ENCODE measurements at regions not wholly inside any gene's neighbourhood (a gene's known extent, or its start where the extent isn't known, plus 50 kb on each side); places are given as distances from the start of the nearest gene placed in this dataset.

DNA sequence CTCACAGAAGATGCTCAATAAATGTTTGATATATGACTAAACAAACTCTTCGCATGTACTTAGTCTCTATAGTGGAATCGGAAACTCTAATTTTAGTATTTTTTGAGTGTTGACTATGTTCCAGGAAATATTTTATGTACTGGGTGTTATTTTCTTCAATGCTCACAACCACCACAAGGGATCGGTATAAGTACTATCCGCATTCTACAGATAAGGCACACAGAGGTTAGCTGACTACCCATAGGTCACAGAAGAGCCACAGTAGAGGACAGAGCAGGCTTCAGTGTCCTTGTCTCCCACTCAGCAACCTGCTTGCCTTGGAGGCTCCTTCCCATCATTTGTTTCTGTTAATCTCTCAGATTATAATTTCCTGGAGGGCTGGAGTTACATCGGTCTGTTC, 451.3 kb downstream of the OMA1 start:
- TF ChIP-seq, protein P1, sequence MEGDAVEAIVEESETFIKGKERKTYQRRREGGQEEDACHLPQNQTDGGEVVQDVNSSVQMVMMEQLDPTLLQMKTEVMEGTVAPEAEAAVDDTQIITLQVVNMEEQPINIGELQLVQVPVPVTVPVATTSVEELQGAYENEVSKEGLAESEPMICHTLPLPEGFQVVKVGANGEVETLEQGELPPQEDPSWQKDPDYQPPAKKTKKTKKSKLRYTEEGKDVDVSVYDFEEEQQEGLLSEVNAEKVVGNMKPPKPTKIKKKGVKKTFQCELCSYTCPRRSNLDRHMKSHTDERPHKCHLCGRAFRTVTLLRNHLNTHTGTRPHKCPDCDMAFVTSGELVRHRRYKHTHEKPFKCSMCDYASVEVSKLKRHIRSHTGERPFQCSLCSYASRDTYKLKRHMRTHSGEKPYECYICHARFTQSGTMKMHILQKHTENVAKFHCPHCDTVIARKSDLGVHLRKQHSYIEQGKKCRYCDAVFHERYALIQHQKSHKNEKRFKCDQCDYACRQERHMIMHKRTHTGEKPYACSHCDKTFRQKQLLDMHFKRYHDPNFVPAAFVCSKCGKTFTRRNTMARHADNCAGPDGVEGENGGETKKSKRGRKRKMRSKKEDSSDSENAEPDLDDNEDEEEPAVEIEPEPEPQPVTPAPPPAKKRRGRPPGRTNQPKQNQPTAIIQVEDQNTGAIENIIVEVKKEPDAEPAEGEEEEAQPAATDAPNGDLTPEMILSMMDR (conservative IDR thresholded peaks at IDR 0.05; ENCODE audit: low read depth, low read length), result no peak
- TF ChIP-seq EZH2phosphoT487 (IDR thresholded peaks at IDR 0.05; ENCODE audit: borderline replicate concordance, low read length) (no peak), EZH2 (IDR thresholded peaks at IDR 0.05; ENCODE audit: low read length, unreplicated experiment) (no peak)

Data from PC-3 (cell line).